ENCODE measurements at regions not wholly inside any gene's neighbourhood (a gene's known extent, or its start where the extent isn't known, plus 50 kb on each side); places are given as distances from the start of the nearest gene placed in this dataset.

DNA sequence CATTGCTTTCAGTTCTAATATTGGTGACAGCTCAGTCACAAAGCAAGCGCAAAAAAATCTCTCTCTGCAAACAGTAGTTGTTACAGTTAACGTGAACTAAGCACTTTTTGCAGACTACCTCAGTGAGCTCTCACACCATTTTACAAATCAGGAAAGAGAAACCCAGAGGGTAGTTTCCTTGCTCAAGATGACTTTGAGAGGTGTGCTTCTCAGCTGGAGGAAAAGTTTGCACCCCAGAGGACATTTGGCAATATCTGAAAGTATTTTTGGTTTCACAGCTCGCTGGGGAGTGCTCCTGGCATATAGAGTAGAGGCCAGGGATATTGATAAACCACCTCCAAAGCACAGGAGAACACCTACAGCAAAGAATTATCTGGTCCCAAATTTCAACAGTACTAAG lies 741.1 kb upstream of the EEF2KMT start:
- TF ChIP-seq, protein P1, sequence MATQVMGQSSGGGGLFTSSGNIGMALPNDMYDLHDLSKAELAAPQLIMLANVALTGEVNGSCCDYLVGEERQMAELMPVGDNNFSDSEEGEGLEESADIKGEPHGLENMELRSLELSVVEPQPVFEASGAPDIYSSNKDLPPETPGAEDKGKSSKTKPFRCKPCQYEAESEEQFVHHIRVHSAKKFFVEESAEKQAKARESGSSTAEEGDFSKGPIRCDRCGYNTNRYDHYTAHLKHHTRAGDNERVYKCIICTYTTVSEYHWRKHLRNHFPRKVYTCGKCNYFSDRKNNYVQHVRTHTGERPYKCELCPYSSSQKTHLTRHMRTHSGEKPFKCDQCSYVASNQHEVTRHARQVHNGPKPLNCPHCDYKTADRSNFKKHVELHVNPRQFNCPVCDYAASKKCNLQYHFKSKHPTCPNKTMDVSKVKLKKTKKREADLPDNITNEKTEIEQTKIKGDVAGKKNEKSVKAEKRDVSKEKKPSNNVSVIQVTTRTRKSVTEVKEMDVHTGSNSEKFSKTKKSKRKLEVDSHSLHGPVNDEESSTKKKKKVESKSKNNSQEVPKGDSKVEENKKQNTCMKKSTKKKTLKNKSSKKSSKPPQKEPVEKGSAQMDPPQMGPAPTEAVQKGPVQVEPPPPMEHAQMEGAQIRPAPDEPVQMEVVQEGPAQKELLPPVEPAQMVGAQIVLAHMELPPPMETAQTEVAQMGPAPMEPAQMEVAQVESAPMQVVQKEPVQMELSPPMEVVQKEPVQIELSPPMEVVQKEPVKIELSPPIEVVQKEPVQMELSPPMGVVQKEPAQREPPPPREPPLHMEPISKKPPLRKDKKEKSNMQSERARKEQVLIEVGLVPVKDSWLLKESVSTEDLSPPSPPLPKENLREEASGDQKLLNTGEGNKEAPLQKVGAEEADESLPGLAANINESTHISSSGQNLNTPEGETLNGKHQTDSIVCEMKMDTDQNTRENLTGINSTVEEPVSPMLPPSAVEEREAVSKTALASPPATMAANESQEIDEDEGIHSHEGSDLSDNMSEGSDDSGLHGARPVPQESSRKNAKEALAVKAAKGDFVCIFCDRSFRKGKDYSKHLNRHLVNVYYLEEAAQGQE (IDR thresholded peaks at IDR 0.05; ENCODE audit: insufficient read depth in 1 of 2, low read depth in 2 of 2, low read length in 2 of 2) = no peak
- TF ChIP-seq TAF1 (IDR thresholded peaks at IDR 0.05; ENCODE audit: borderline replicate concordance, insufficient read depth, low read length) = no peak
- TF ChIP-seq SIN3A (IDR thresholded peaks at IDR 0.05; ENCODE audit: borderline replicate concordance, insufficient read depth, low read length) = no peak
